ENCODE measurements at regions not wholly inside any gene's neighbourhood (a gene's known extent, or its start where the extent isn't known, plus 50 kb on each side); places are given as distances from the start of the nearest gene placed in this dataset.

GRCh38 chrX:39460499-39460898 lies 637.3 kb downstream of the BCOR start:
- Mint-ChIP-seq H3K4me1 (no peaks in the 10 kb centered on the region), H3K4me3 (no peak overlapping the region), H3K9me3 (peaks cover 60 to 74% of the 10 kb centered on the region in 2 experiments), H3K36me3 (ENCODE audit: insufficient read depth in 1 of 3, low read depth in 3 of 3) (peaks cover 6 to 18% (median 8%) of the 10 kb centered on the region in 3 experiments; a peak in 6 of 7 replicates), H3K27me3 (ENCODE audit: low read depth) (peaks cover 15% of the 10 kb centered on the region), H3K27ac (no peak overlapping the region)
- no peak overlapping the region for H3K4ac ChIP-seq (ENCODE audit: low read depth, low read length)
- no CpG with 5 or more reads among the region's 1 CpG for WGBS (ENCODE audit: extremely low coverage, insufficient read length, low lambda C conversion rate)
- no peak overlapping the region for H4K91ac ChIP-seq (ENCODE audit: insufficient read length, low read depth, low read length)
- no peaks in the 10 kb centered on the region for H3K27me3 ChIP-seq (ENCODE audit: insufficient read depth, low read length)
- no peak overlapping the region for H3K56ac ChIP-seq (ENCODE audit: insufficient read length, low read depth, low read length)
- no peak overlapping the region for H4K5ac ChIP-seq (ENCODE audit: insufficient read length, low read depth, low read length)
- no peaks in the 10 kb centered on the region for H3K9me3 ChIP-seq (ENCODE audit: control insufficient read depth, low read depth, low read length)
- no peak overlapping the region; the same call in 1 of the 2 replicates for H3K14ac ChIP-seq (ENCODE audit: insufficient read depth, low read length)
- no peaks in the 10 kb centered on the region for H3K79me1 ChIP-seq (ENCODE audit: insufficient read depth, low read depth, low read length, poor library complexity, severe bottlenecking)
- no peaks in the 10 kb centered on the region for H3K4me1 ChIP-seq (ENCODE audit: insufficient read depth, low read length)
- no peak overlapping the region for H2AFZ ChIP-seq (ENCODE audit: low read length)
- no peak overlapping the region for H4K8ac ChIP-seq (replicated peaks; ENCODE audit: insufficient read length, low read depth, low read length)
- DNase-seq = no peak
- H2BK120ac ChIP-seq (ENCODE audit: low read depth, low read length, poor library complexity, severe bottlenecking) = no peak overlapping the region
- no peaks in the 10 kb centered on the region for H3K23me2 ChIP-seq (ENCODE audit: insufficient read length, low read depth, low read length, poor library complexity, severe bottlenecking)
- no peak overlapping the region for H3K9ac ChIP-seq (ENCODE audit: extremely low read depth, insufficient read length, low read length)
- H3K18ac ChIP-seq (ENCODE audit: insufficient read length, low read depth, low read length) = no peak overlapping the region
- H2BK15ac ChIP-seq (ENCODE audit: low read depth, low read length) = no peak overlapping the region
- TF ChIP-seq, protein P1, sequence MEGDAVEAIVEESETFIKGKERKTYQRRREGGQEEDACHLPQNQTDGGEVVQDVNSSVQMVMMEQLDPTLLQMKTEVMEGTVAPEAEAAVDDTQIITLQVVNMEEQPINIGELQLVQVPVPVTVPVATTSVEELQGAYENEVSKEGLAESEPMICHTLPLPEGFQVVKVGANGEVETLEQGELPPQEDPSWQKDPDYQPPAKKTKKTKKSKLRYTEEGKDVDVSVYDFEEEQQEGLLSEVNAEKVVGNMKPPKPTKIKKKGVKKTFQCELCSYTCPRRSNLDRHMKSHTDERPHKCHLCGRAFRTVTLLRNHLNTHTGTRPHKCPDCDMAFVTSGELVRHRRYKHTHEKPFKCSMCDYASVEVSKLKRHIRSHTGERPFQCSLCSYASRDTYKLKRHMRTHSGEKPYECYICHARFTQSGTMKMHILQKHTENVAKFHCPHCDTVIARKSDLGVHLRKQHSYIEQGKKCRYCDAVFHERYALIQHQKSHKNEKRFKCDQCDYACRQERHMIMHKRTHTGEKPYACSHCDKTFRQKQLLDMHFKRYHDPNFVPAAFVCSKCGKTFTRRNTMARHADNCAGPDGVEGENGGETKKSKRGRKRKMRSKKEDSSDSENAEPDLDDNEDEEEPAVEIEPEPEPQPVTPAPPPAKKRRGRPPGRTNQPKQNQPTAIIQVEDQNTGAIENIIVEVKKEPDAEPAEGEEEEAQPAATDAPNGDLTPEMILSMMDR (conservative IDR thresholded peaks at IDR 0.05) = no peak
- no peak overlapping the region for H2BK5ac ChIP-seq (ENCODE audit: insufficient read length, low read length)
- no peak overlapping the region for H3K4me2 ChIP-seq (ENCODE audit: insufficient read depth, insufficient read length, low read length)
- H4K20me1 ChIP-seq (ENCODE audit: control insufficient read depth, insufficient read depth, insufficient read length) = no peaks in the 10 kb centered on the region
- no peak overlapping the region for H2BK20ac ChIP-seq (ENCODE audit: low read depth, low read length, poor library complexity, severe bottlenecking)
- H3K27ac ChIP-seq (ENCODE audit: insufficient read length, low read depth, low read length) = no peak overlapping the region
- H3K79me2 ChIP-seq (ENCODE audit: insufficient read depth, low read length) = no peaks in the 10 kb centered on the region
- no peak overlapping the region for H3K23ac ChIP-seq (ENCODE audit: insufficient read length, low read depth, low read length)
- no peak overlapping the region for H2BK12ac ChIP-seq (ENCODE audit: insufficient read length, low read depth, low read length)
- H3T11ph ChIP-seq (ENCODE audit: low read length) = no peak overlapping the region
- no peak overlapping the region for H2AK5ac ChIP-seq (ENCODE audit: insufficient read length, low read length)

Measured in H9 (cell line).